ENCODE measurements at regions not wholly inside any gene's neighbourhood (a gene's known extent, or its start where the extent isn't known, plus 50 kb on each side); places are given as distances from the start of the nearest gene placed in this dataset.

- no peak overlapping the region for H2AFZ ChIP-seq (ENCODE audit: insufficient read depth, low read depth, low read length, poor library complexity, severe bottlenecking)
- Mint-ChIP-seq H3K4me1 (no peaks in the 10 kb centered on the region), H3K27ac (no peak overlapping the region), H3K36me3 (no peaks in the 10 kb centered on the region), H3K4me3 (no peak overlapping the region), H3K9me3 (peaks cover 0 to 9% (median 3%) of the 10 kb centered on the region in 7 donors), H3K27me3 (ENCODE audit: low read depth in 3 of 3) (no peaks in the 10 kb centered on the region)
- no peak overlapping the region for H3K9ac ChIP-seq (ENCODE audit: insufficient read depth, low read length, poor library complexity, severe bottlenecking)
- no peak overlapping the region for H3K4me3 ChIP-seq (replicated peaks in 1 of 3; ENCODE audit: low read depth in 2 of 3, low read length in 3 of 3)
- no peaks in the 10 kb centered on the region for H3K4me1 ChIP-seq (ENCODE audit: control insufficient read depth in 1 of 2, insufficient read depth in 2 of 2, low read length in 2 of 2)
- no peaks in the 10 kb centered on the region for H4K20me1 ChIP-seq (ENCODE audit: insufficient read depth, low read length)
- WGBS (ENCODE audit: insufficient coverage): no CpG with 5 or more reads among the region's 1 CpG
- H3K4me2 ChIP-seq (replicated peaks; ENCODE audit: extremely low read depth, low read length, poor library complexity, severe bottlenecking): no peak overlapping the region
- TF ChIP-seq, protein P1, sequence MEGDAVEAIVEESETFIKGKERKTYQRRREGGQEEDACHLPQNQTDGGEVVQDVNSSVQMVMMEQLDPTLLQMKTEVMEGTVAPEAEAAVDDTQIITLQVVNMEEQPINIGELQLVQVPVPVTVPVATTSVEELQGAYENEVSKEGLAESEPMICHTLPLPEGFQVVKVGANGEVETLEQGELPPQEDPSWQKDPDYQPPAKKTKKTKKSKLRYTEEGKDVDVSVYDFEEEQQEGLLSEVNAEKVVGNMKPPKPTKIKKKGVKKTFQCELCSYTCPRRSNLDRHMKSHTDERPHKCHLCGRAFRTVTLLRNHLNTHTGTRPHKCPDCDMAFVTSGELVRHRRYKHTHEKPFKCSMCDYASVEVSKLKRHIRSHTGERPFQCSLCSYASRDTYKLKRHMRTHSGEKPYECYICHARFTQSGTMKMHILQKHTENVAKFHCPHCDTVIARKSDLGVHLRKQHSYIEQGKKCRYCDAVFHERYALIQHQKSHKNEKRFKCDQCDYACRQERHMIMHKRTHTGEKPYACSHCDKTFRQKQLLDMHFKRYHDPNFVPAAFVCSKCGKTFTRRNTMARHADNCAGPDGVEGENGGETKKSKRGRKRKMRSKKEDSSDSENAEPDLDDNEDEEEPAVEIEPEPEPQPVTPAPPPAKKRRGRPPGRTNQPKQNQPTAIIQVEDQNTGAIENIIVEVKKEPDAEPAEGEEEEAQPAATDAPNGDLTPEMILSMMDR (IDR thresholded peaks at IDR 0.05): no peak
- H3K27me3 ChIP-seq (ENCODE audit: control insufficient read depth in 2 of 2, insufficient read depth in 2 of 2, low read length in 2 of 2): no peaks in the 10 kb centered on the region
- no peak for DNase-seq
- intact Hi-C loops (cut with micrococcal nuclease): no loop called here
- no peak overlapping the region for H3K27ac ChIP-seq (ENCODE audit: low read depth in 1 of 2, low read length in 2 of 2)
- H3K36me3 ChIP-seq (replicated peaks in 1 of 2; ENCODE audit: control insufficient read depth in 1 of 2, insufficient read depth in 2 of 2, low read length in 2 of 2): no peaks in the 10 kb centered on the region
- H3K79me2 ChIP-seq (ENCODE audit: insufficient read depth, low read length): no peaks in the 10 kb centered on the region
- H3K9me3 ChIP-seq (replicated peaks in 1 of 2; ENCODE audit: control insufficient read depth in 1 of 2, insufficient read depth in 1 of 2, low read length in 2 of 2): no peaks in the 10 kb centered on the region
Observed at GRCh38 chr7:21070571-21071090, 283.9 kb upstream of the SP8 start.

DNA sequence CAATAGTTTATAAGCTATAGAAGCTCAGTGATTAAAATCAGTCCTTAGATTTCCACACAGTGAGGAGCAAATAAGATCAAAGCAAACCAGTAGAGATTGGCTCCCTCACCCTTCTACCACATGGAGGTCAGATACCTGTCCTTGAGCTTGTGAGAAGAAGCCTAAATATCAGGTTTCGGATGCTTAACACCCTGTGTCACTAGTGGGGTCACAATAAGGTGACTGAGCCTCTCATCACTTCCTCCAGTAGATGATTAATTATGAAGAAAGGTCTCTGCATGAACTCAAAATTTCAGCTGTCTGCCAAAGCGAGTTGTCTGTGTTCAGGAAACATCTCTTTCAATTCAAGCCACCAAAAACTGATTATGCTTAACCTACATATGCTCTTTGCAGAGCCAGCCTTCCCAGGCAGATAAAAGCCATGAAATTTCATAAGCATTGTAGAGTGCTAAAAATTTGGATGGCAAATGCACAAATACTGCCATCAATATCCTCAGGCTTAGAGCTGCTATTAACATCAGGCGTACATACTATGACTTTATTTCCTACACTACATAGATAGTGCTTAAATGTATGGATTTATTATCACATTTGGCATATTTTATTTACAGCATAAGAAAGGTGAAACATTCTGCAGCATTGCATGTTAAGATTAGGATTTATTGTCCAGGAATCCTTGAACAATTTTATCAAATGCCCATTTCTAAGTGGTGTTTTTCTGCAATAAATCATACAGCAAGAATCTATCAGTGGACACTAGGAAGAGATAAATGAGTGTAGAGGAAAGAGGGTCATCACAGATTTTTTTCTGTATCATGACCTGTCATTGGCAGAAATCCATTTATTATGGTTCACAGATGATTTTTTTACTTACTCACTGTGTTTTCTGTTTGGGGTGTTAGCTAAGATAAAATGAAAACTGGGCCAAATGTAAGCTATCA lies 285.1 kb upstream of the SP8 start:
- no peak overlapping the region for H3K4me2 ChIP-seq (replicated peaks; ENCODE audit: extremely low read depth, low read length, poor library complexity, severe bottlenecking)
- H3K4me3 ChIP-seq (replicated peaks in 1 of 3; ENCODE audit: low read depth in 2 of 3, low read length in 3 of 3): no peak overlapping the region
- H3K9me3 Mint-ChIP-seq: peaks cover 0 to 6% (median 0%) of the 10 kb centered on the region in 7 donors
- WGBS (ENCODE audit: insufficient coverage): no CpG with 5 or more reads among the region's 3 CpGs
- H3K4me1 ChIP-seq (ENCODE audit: control insufficient read depth in 1 of 2, insufficient read depth in 2 of 2, low read length in 2 of 2): no peaks in the 10 kb centered on the region
- no peaks in the 10 kb centered on the region for H3K36me3 ChIP-seq (replicated peaks in 1 of 2; ENCODE audit: control insufficient read depth in 1 of 2, insufficient read depth in 2 of 2, low read length in 2 of 2)
- intact Hi-C loops (cut with micrococcal nuclease): no loop called here
- no peaks in the 10 kb centered on the region for H3K27me3 ChIP-seq (ENCODE audit: control insufficient read depth in 2 of 2, insufficient read depth in 2 of 2, low read length in 2 of 2)
- no peak overlapping the region for H3K27ac ChIP-seq (ENCODE audit: low read depth in 1 of 2, low read length in 2 of 2)
- no peak overlapping the region for H3K27ac Mint-ChIP-seq
- H3K79me2 ChIP-seq (ENCODE audit: insufficient read depth, low read length): no peaks in the 10 kb centered on the region
- no peak for DNase-seq
- H3K9me3 ChIP-seq (replicated peaks in 1 of 2; ENCODE audit: control insufficient read depth in 1 of 2, insufficient read depth in 1 of 2, low read length in 2 of 2): no peaks in the 10 kb centered on the region
- no peaks in the 10 kb centered on the region for H4K20me1 ChIP-seq (ENCODE audit: insufficient read depth, low read length)
- H3K9ac ChIP-seq (ENCODE audit: insufficient read depth, low read length, poor library complexity, severe bottlenecking): no peak overlapping the region
- TF ChIP-seq, protein P1 (IDR thresholded peaks at IDR 0.05): no peak
- H3K36me3 Mint-ChIP-seq: no peaks in the 10 kb centered on the region
- no peak overlapping the region for H3K4me3 Mint-ChIP-seq
- H3K27me3 Mint-ChIP-seq (ENCODE audit: low read depth in 3 of 3): no peaks in the 10 kb centered on the region
- H3K4me1 Mint-ChIP-seq: no peaks in the 10 kb centered on the region
- H2AFZ ChIP-seq (ENCODE audit: insufficient read depth, low read depth, low read length, poor library complexity, severe bottlenecking): no peak overlapping the region

All from CD14-positive monocyte (primary cell).